K562 (cell line): ENCODE measurements at regions not wholly inside any gene's neighbourhood (a gene's known extent, or its start where the extent isn't known, plus 50 kb on each side); places are given as distances from the start of the nearest gene placed in this dataset.

Experiments used
- ATAC-seq: fragments of 200-7000 bp; cut with Tn5 transposase; 3 replicates; pipeline ENCODE4 v1.9.1; 2020; ENCODE audit warnings: moderate library complexity
- BruUV-seq: library from RNA; stranded (reverse); fragments of 400-500 nt; replicated peaks from 2 replicates; lab custom pipeline; 2021; lab: Mats Ljungman, UMichigan
- CTCF ChIA-PET: fragments of 300-600 bp; formaldehyde crosslinking; extraction: SDS; loops from one replicate; lab custom pipeline; 2021; ENCODE audit warnings: low intra/inter-chr PET ratio; lab: Yijun Ruan, JAX
- POLR2A ChIA-PET: fragments of 300-600, 350-650 bp; sonication (Branson Sonifier 250); formaldehyde crosslinking; extraction: SDS; loops from one replicate; lab custom pipeline; 2021; ENCODE audit warnings: antibody characterized with exemption, inconsistent platforms; lab: Yijun Ruan, JAX
- DNase-seq, 4 experiments: peaks; one replicate each; pipeline versions ENCODE4 v3.0.0 to v3.0.0-alpha.2; 2011 to 2018; ENCODE audit warnings: low spot score in 3 of 4, mixed read lengths in 3 of 4; ENCODE audit errors: extremely low read depth in 1 of 4
- FAIRE-seq: peaks from 2 replicates; lab custom pipeline; 2011; peaks lifted over from hg19 to GRCh38; lab: Jason Lieb, UNC
- H2AFZ ChIP-seq: 2 replicates; pipeline ENCODE4 v1.6.0; 2011; ENCODE audit warnings: low read depth, low read length, control low read depth, inconsistent platforms
- H3K27ac ChIP-seq: fragments of 200-600 bp; 3 replicates; pipeline ENCODE4 v1.8.0; 2011; ENCODE audit warnings: low read depth, mild to moderate bottlenecking, control low read depth, inconsistent platforms, low read length, moderate library complexity, mixed read lengths; ENCODE audit errors: extremely low read depth
- H3K27me3 ChIP-seq, 2 experiments: fragments of 300-600 bp in 1 of 2; 2 replicates in 1 of 2; 3 replicates in 1 of 2; pipeline versions ENCODE4 v1.6.0 to v1.8.0; 2011; ENCODE audit warnings: inconsistent platforms in 2 of 2, low read length in 2 of 2, mild to moderate bottlenecking in 1 of 2, mixed read lengths in 1 of 2, moderate library complexity in 1 of 2; ENCODE audit not compliant: control insufficient read depth in 2 of 2, insufficient read depth in 2 of 2
- H3K36me3 ChIP-seq: fragments of 300-600 bp; 3 replicates; pipeline ENCODE4 v1.8.0; 2011; ENCODE audit warnings: mild to moderate bottlenecking, low read length, inconsistent platforms; ENCODE audit not compliant: control insufficient read depth, insufficient read depth
- H3K4me1 ChIP-seq, 2 experiments: fragments of 200-600 bp in 1 of 2; replicated peaks in 1 of 2; 2 replicates in 1 of 2; 3 replicates in 1 of 2; pipeline versions ENCODE4 v1.5.1 to v1.8.0; 2011; ENCODE audit warnings: inconsistent platforms in 2 of 2, low read length in 2 of 2, mild to moderate bottlenecking in 1 of 2, mixed read lengths in 1 of 2, moderate library complexity in 1 of 2; ENCODE audit not compliant: control insufficient read depth in 2 of 2, insufficient read depth in 2 of 2
- H3K4me2 ChIP-seq: 2 replicates; pipeline ENCODE4 v1.6.1; 2011; ENCODE audit warnings: low read length, control low read depth, inconsistent platforms, mixed read lengths; ENCODE audit not compliant: insufficient read depth
- H3K4me3 ChIP-seq: fragments of 200-600 bp; sonication (generic), shearing (Covaris generic); 2 replicates; pipeline ENCODE4 v1.5.1; 2016; ENCODE audit warnings: control low read depth, inconsistent platforms
- H3K79me2 ChIP-seq: fragments of 200-600 bp; 3 replicates; pipeline ENCODE4 v1.8.0; 2011; ENCODE audit warnings: low read length, inconsistent platforms; ENCODE audit not compliant: control insufficient read depth, insufficient read depth
- H3K9ac ChIP-seq, 2 experiments: 2 replicates each; pipeline versions ENCODE4 v1.6.0 to v1.6.1; 2011; ENCODE audit warnings: low read depth in 2 of 2, low read length in 2 of 2, control low read depth in 1 of 2, inconsistent platforms in 1 of 2, mild to moderate bottlenecking in 1 of 2, mixed read lengths in 1 of 2; ENCODE audit not compliant: insufficient read depth in 1 of 2
- H3K9me1 ChIP-seq: one replicate; pipeline ENCODE4 v1.6.0; 2011; ENCODE audit warnings: inconsistent platforms, mild to moderate bottlenecking, low read length, moderate library complexity; ENCODE audit not compliant: control insufficient read depth, insufficient read depth
- H3K9me3 ChIP-seq: replicated peaks from 2 replicates; pipeline ENCODE4 v1.5.1; 2011; ENCODE audit warnings: low read depth, low read length, inconsistent platforms; ENCODE audit not compliant: control insufficient read depth, insufficient read depth
- H4K20me1 ChIP-seq: replicated peaks from 2 replicates; pipeline ENCODE4 v1.6.1; 2011; ENCODE audit warnings: low read length, inconsistent platforms, mixed read lengths; ENCODE audit not compliant: control insufficient read depth, insufficient read depth
- ARNT ChIP-seq, 2 experiments: fragments of 450-650 bp; IDR thresholded peaks; 2 replicates each; pipeline ENCODE4 v1.6.1; 2016; ENCODE audit warnings: mild to moderate bottlenecking in 1 of 2
- CXXC5 ChIP-seq: fragments of 250-450 bp; sonication (Bioruptor Pico); IDR thresholded peaks from 2 replicates; pipeline ENCODE4 v1.8.0; 2022; ENCODE audit warnings: inconsistent platforms, mild to moderate bottlenecking, moderate library complexity
- JUN ChIP-seq, 2 experiments: sonication (generic) in 1 of 2; formaldehyde crosslinking in 1 of 2; IDR thresholded peaks; 2 replicates each; pipeline versions ENCODE4 v1.6.1 to v1.8.0; 2012 to 2022; ENCODE audit warnings: borderline replicate concordance in 2 of 2, mild to moderate bottlenecking in 2 of 2, improper control_type of control experiment in 1 of 2, low read depth in 1 of 2, low read length in 1 of 2, missing genetic modification reagents in 1 of 2
- KAT8 ChIP-seq: fragments of 450-650 bp; IDR thresholded peaks from 2 replicates; pipeline ENCODE4 v1.6.1; 2016; ENCODE audit warnings: low read depth, mild to moderate bottlenecking
- LCOR ChIP-seq: sonication (generic); formaldehyde crosslinking; IDR thresholded peaks from 2 replicates; pipeline ENCODE4 v1.8.0; 2022; ENCODE audit warnings: mild to moderate bottlenecking, missing genetic modification reagents
- MYNN ChIP-seq, 2 experiments: sonication (generic); formaldehyde crosslinking in 1 of 2; IDR thresholded peaks; 2 replicates each; pipeline versions ENCODE4 v1.5.0 to v1.6.1; 2016 to 2020; ENCODE audit warnings: antibody characterized with exemption in 1 of 2, missing genetic modification reagents in 1 of 2
- NCOA2 ChIP-seq, 2 experiments: fragments of 450-650 bp; IDR thresholded peaks; 2 replicates each; pipeline ENCODE4 v1.6.1; 2018; ENCODE audit warnings: mild to moderate bottlenecking in 2 of 2, moderate library complexity in 1 of 2; ENCODE audit not compliant: partially characterized antibody in 2 of 2
- RBM14 ChIP-seq: fragments of 200-400 bp; formaldehyde crosslinking; IDR thresholded peaks from 2 replicates; pipeline ENCODE4 v1.6.1; 2018; ENCODE audit warnings: low read depth, mild to moderate bottlenecking, low read length, moderate library complexity, borderline replicate concordance; ENCODE audit not compliant: insufficient read depth
- RUNX1 ChIP-seq: sonication (generic); IDR thresholded peaks from 2 replicates; pipeline ENCODE4 v1.6.1; 2016; ENCODE audit warnings: antibody characterized with exemption, low read depth
- SAP30 ChIP-seq: fragments of 200-600 bp; sonication (generic); IDR thresholded peaks from 2 replicates; pipeline ENCODE4 v1.6.1; 2012; ENCODE audit warnings: borderline replicate concordance, low read depth, mild to moderate bottlenecking, moderate library complexity, low read length, control low read depth, inconsistent platforms; ENCODE audit not compliant: insufficient read depth, poor library complexity, severe bottlenecking
- SRSF1 ChIP-seq: fragments of 200-400 bp; formaldehyde crosslinking; IDR thresholded peaks from 2 replicates; pipeline ENCODE4 v1.6.1; 2017; ENCODE audit warnings: mild to moderate bottlenecking, low read depth, low read length, moderate library complexity
- TCF7 ChIP-seq: sonication (generic); IDR thresholded peaks from 2 replicates; pipeline ENCODE4 v1.6.1; 2016; ENCODE audit warnings: antibody characterized with exemption, borderline replicate concordance
- TEAD1 ChIP-seq, 2 experiments: fragments of 450-650 bp in 1 of 2; sonication (generic) in 1 of 2; formaldehyde crosslinking; IDR thresholded peaks; 2 replicates each; pipeline versions ENCODE4 v1.4.0 to v1.8.0; 2020 to 2022; ENCODE audit warnings: mild to moderate bottlenecking in 2 of 2, missing genetic modification reagents in 1 of 2
- ZFPM2 ChIP-seq: fragments of 250-450 bp; sonication (Bioruptor Pico); IDR thresholded peaks from 2 replicates; pipeline ENCODE4 v1.5.1; 2022; ENCODE audit warnings: mild to moderate bottlenecking
- ZNF140 ChIP-seq: fragments of 250-450 bp; sonication (Bioruptor Pico); IDR thresholded peaks from 2 replicates; pipeline ENCODE4 v1.8.0; 2021; ENCODE audit warnings: moderate library complexity, mild to moderate bottlenecking, inconsistent platforms
- ZNF212 ChIP-seq: fragments of 450-650 bp; formaldehyde crosslinking; IDR thresholded peaks from 2 replicates; pipeline ENCODE4 v1.4.0; 2020; ENCODE audit warnings: mild to moderate bottlenecking
- ZNF511 ChIP-seq: sonication (generic); formaldehyde crosslinking; IDR thresholded peaks from 2 replicates; pipeline ENCODE4 v1.8.0; 2022; ENCODE audit warnings: mild to moderate bottlenecking, missing genetic modification reagents
- WGBS: fragments of 100-300 bp; shearing (Covaris generic); methylation state at CpG from one replicate; pipeline ENCODE4 v1.1.6; 2016; ENCODE audit warnings: low coverage, mixed read lengths; ENCODE audit not compliant: insufficient coverage; ENCODE audit errors: missing lambda C conversion rate; 5-methylcytosine and 5-hydroxymethylcytosine counted together
- in situ Hi-C: fragments of 300-500 bp; cut with MboI; formaldehyde crosslinking; loops from 4 replicates; pipeline ENCODE4 v1.15.0; 2018; ENCODE audit warnings: inconsistent platforms, mixed read lengths
- intact Hi-C: fragments of 100-400 bp; cut with micrococcal nuclease; formaldehyde crosslinking; loops from 2 replicates; pipeline ENCODE4 v1.14.2; 2022

GRCh38 chr20:6483727-6484126 lies 283.8 kb upstream of the BMP2 start:
- Histone ChIP-seq H3K27me3 (no peaks in the 10 kb centered on the region), H3K9me1 (no peaks in the 10 kb centered on the region), H3K36me3 (no peaks in the 10 kb centered on the region), H3K27ac (no peak overlapping the region), H3K4me1 (no peaks in the 10 kb centered on the region), H3K9me3 (no peaks in the 10 kb centered on the region), H3K4me3 (no peak overlapping the region), H3K79me2 (no peaks in the 10 kb centered on the region), H4K20me1 (no peaks in the 10 kb centered on the region), H2AFZ (no peak overlapping the region), H3K9ac (no peak overlapping the region), H3K4me2 (no peak overlapping the region)
- ATAC-seq (no peak), DNase-seq (no peak), FAIRE-seq (no peak)
- BruUV-seq: no TSS peak
- TF ChIP-seq ZFPM2 (CRISPR knock-in tag) (no peak), ZNF511 (CRISPR knock-in tag) (no peak), SRSF1 (no peak), ZNF212 (CRISPR knock-in tag) (no peak), ARNT (IDR thresholded peaks at IDR 0.05) (no peak), SAP30 (no peak)
- WGBS: 0% methylated on average over 1 of the region's 2 CpGs
- intact Hi-C loops (no loop called here), in situ Hi-C loops (no loop called here)
- CTCF ChIA-PET: no interaction called here
- POLR2A ChIA-PET: no interaction called here

DNA sequence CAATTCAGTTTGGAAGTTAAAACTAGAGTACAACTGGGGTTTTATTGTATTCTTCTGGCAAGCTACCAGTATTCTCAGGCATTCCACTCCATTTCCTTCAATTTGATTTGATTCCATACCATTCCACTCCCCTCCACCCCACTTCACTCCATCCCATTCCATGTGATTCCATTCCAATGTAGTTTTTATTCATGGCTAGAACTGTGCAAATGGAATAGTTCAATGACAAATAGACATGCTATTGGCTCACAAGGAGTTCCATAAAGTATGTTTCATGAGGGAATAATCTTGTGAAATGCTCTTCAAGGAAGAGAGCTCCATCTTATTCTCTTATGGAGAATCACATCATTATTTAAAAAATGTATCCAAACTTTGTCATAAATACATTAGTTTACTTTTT lies 285.0 kb upstream of the BMP2 start:
- no peaks in the 10 kb centered on the region for H3K4me1 ChIP-seq
- no peaks in the 10 kb centered on the region for H3K9me3 ChIP-seq
- no peak overlapping the region for H3K27ac ChIP-seq
- H3K36me3 ChIP-seq: no peaks in the 10 kb centered on the region
- no peak overlapping the region for H3K9ac ChIP-seq
- no peaks in the 10 kb centered on the region for H3K79me2 ChIP-seq
- DNase-seq (no peak), FAIRE-seq (no peak), ATAC-seq (no peak)
- H2AFZ ChIP-seq: no peak overlapping the region
- in situ Hi-C loops (no loop called here), intact Hi-C loops (no loop called here)
- no peaks in the 10 kb centered on the region for H3K27me3 ChIP-seq
- H3K9me1 ChIP-seq: no peaks in the 10 kb centered on the region
- no peaks in the 10 kb centered on the region for H4K20me1 ChIP-seq
- H3K4me2 ChIP-seq: no peak overlapping the region
- no peak overlapping the region for H3K4me3 ChIP-seq
- no TSS peak for BruUV-seq
- ChIA-PET CTCF (no interaction called here), POLR2A (no interaction called here)
- TF ChIP-seq TCF7: no peak
- TF ChIP-seq MYNN (IDR thresholded peaks at IDR 0.05): no peak
- no peak for TF ChIP-seq MYNN (CRISPR knock-in tag; IDR thresholded peaks at IDR 0.05)
- no peak for TF ChIP-seq CXXC5 (CRISPR knock-in tag)
- no peak for TF ChIP-seq NCOA2 (IDR thresholded peaks at IDR 0.05; ENCODE audit: partially characterized antibody in 2 of 2)
- no peak for TF ChIP-seq TEAD1 (CRISPR knock-in tag; IDR thresholded peaks at IDR 0.05)
- no peak for TF ChIP-seq RUNX1
- TF ChIP-seq JUN (IDR thresholded peaks at IDR 0.05; ENCODE audit: borderline replicate concordance, low read depth, low read length): no peak
- TF ChIP-seq JUN (CRISPR knock-in tag; IDR thresholded peaks at IDR 0.05; ENCODE audit: borderline replicate concordance): no peak
- TF ChIP-seq ZNF140 (CRISPR knock-in tag): no peak
- no peak for TF ChIP-seq LCOR (CRISPR knock-in tag)
- TF ChIP-seq KAT8: no peak
- no peak for TF ChIP-seq RBM14
